ENCODE measurements at regions not wholly inside any gene's neighbourhood (a gene's known extent, or its start where the extent isn't known, plus 50 kb on each side); places are given as distances from the start of the nearest gene placed in this dataset.
"Not testable (repeated sequence)": the region's sequence is repeated elsewhere in the genome, so short reads cannot be mapped to it uniquely, and the experiment has no call there.

DNA sequence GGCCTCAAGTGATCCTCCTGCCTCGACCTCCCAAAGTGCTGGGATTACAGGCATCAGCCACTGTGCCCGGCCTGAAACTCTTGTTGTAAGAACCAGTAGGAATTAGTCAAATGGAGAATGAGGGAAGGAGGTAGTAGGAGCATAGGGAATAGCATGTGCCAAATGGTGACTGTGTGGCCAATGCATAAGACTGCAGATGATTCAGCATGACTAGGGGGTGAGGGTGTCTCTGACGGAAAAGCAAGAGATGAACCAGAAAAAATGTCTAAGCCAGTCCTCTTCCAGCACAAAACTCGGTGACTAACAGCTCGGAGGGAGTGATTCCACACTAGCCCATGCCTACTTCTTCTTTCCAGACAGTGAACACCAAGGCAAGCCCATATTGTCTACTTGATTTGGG, 58.2 kb upstream of the DUSP21 start:
- no peak for DNase-seq (ENCODE audit: low spot score)

DNA sequence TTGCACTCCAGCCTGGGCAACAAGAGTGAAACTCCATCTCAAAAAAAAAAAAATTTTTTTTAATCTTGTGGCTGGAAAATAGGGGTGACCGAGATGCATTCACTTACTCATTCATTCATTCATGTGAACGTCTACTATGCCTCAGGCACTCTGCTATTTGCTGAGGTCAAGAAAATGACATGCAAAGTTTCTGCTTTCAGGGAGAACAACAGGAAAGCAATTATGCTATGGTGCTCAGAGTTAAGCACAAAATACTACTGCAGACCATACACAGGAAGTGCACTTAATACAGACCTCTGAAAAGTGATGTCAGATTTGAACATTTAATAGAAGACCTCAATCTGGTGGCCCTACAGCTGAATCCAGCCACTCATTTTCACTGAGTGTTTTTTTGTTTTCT, 59.6 kb upstream of the DUSP21 start:
- no peak for DNase-seq (ENCODE audit: low spot score)

DNA sequence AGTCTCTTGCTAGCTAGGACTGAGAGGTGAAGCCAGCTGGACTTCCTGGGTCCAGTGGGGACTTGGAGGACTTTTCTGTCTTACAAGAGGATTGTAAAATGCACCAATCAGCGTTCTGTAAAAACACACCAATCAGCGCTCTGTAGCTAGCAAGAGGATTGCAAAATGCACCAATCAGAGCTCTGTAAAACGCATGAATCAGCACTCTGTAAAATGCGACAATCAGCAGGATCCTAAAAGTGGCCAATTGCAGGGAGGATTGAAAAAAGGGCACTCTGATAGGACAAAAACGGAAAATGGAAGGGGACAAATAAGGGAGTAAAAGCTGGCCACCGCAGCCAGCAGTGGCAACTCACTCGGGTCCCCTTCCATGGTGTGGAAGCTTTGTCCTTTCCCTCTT, 65.6 kb upstream of the DUSP21 start:
- DNase-seq (ENCODE audit: low spot score), result no peak

DNA sequence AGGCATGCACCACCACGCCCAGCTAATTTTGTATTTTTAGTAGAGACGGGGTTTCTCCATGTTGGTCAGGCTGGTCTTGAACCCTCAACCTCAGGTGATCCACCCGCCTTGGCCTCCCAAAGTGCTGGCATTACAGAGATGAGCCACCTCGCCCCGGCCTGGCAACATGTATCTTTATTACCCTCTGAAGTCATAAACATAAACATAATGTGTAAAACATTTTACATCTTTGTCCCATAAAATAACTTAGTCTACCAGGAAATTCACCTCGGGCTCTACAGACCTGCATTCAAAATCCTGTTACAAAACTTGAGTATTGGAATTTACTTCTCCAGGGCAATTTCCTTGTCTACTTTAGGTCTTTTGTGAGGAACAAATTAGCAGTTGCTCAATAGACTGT, 68.1 kb upstream of the DUSP21 start:
- no peak for DNase-seq (ENCODE audit: low spot score)

DNA sequence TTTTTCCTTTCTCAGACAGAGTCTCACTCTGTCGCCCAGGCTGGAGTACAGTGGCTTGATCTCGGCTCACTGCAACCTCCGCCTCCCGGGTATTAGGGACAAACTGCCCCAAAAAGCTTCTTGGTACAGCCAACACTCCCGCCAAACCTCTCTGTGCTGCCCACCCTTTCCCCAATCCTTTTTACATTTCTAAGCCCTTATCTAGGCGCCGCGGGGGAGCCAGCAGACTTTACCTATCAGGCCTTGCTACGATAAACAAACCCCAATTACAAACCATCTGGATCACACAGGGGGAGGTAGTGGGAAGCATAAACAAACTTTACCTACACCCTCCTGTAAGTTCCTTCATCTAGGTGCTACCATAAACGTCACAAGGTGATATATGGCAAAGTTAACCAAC, 69.8 kb upstream of the DUSP21 start:
- not testable (repeated sequence) for DNase-seq (ENCODE audit: low spot score)

DNA sequence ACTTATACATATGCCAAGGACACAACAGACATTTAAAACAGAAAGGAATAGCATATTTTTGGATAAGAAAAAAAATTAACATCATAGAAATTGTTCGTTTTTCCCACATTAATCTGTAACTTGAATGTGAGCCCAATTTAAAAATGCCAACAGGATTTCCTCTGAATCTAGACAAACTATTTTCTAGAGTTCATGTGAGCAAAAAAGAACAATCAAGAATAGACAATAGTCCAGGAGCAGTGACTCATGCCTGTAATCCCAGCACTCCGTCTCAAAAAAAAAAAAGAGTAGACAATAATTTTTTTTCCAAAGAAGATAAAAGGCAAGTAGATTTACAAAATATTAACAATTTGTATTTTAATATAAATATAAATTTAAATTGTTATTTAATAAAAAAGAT, 73.7 kb upstream of the DUSP21 start:
- DNase-seq (ENCODE audit: low spot score), result no peak

DNA sequence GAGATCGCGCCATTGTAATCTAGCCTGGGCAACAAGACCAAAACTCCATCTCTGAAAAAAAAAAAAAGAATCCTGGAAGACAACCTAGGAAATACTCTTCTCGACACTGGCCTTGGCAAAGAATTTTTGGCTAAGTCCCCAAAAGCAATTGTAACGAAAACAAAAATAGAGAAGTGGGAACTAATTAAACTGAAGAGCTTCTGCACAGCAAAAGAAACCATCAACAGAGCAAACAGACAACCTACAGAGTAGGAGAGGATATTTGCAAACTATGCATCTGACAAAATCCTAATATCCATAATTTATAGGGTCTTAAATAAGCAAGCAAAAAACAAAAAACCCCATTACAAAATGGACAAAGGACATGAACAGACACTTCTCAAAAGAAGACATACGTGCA, 76.5 kb upstream of the DUSP21 start:
- no peak for DNase-seq (ENCODE audit: low spot score)

DNA sequence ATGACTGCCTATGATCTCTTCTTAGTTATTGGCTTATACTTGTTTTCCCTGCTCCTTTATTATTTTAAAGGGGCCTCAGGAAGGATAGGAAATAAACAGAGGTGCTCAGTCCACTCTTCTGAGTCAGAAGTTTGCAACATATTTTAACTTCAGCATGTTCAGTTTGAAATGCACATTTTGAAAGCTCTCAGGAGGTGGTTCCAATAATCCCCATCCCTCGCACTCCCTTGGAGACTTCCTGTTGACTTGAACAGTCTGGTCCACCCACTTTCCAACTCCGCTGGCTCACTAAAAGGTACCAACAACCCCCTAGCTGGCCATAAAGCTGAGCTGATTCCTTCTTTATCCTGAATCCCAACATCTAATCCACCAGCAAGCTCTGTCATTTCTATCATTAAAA, 78.3 kb upstream of the DUSP21 start:
- no peak for DNase-seq (ENCODE audit: low spot score)

DNA sequence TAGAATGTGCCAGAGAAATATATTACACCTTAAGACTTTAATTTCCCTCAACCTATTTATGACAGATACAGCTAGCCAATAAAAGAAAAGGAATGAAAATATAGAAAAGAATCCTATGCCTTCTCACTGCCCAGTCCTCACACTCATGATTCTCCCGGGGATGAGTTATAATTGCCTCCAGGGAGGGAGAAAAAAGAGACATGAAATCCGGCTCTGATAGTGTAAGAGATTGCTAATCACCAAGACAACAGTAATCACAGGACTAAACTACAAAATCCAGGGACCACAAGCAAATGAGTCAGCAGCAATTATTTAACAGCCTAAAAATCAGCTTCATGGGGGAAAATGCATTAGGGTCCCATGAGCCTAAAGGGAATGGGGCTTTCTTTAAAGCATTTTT, 95.9 kb upstream of the DUSP21 start:
- no peak for DNase-seq (ENCODE audit: low spot score)

DNA sequence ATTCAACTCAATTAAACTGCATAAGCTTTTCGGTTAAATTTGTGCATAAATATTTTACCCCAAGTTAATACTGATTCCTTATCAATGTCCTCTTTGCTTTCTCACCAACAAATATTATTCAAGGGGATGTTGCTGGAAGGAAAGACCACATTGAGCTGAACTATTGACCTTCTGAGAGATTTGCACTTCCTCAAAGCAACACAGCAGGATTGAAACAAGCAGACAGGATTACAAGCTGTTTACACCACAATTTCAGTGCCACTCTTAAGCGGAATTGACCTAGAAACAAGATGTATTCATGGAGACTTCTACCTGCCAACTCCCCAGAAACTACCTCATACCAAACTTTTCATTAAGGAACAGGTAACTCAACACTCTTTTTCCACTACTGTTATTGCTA, 96.5 kb upstream of the DUSP21 start:
- DNase-seq (ENCODE audit: low spot score), result no peak

DNA sequence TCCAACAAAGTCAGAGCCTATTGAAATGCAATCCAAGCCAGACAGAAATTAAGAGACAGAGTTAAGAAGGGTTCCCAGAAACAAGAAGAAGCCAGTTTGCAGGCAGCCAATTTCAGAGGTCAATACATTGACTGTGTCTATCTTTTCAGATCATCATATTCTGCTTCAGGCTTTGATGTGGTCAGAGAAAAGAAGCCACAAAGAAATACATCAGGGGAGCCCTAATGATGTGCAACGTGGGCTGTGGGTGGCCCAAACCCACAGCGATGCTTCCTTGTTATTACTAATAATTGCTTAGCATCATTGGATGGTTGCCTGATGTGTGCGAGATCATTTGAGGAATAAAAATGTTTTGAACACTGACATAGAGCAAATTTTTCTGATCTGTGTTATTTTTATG, 99.0 kb upstream of the DUSP21 start:
- DNase-seq (ENCODE audit: low spot score), result no peak

DNA sequence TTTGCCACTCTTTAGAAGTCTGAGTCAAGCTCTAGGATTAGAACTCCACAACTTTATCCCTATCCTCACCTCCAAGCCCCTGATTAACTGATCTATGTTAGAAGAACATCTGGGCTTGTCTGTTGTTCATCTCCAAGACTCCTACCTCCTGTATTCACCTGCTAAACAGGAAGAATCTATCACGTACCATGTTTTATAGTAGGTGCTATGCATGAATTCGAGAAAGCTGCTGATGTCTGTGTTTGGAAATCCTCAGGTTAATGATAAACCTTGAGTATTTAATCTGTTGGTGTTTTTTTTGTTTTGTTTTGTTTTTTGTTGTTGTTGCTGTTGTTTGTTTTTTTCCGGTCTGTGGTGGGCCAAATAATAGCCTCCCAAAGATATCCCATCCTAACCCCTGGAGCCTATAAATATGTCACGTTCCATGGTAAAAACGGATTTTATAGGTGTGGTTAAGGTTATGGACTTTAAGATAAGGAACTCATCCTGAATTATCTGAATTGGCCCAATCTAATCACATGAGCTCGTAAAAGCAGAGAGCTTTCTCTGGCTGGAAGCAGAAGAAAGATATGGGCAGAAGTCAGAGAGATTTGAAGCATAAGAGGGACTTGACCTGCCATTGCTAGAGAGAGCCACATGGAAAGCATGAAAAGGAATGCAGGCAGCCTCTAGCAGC, 101.2 kb upstream of the DUSP21 start:
- no peak for DNase-seq (ENCODE audit: low spot score)

DNA sequence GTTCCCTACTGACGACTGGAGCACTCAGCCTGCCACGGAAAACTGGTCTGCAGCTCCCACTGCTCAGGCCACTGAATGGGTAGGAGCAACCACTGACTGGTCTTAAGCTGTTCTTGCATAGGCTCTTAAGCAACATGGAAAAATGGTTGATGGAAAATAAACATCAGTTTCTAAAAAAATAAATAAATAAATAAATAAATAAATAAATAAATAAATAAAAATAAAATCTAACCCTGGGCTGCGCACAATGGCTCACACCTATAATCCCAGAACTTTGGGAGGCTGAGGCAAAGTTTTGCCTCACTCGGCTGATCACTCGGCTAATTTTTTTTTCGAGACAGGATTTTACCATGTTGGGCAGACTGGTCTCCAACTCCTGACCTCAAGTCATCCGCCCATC, 102.0 kb upstream of the DUSP21 start:
- not testable (repeated sequence) for DNase-seq (ENCODE audit: low spot score)

DNA sequence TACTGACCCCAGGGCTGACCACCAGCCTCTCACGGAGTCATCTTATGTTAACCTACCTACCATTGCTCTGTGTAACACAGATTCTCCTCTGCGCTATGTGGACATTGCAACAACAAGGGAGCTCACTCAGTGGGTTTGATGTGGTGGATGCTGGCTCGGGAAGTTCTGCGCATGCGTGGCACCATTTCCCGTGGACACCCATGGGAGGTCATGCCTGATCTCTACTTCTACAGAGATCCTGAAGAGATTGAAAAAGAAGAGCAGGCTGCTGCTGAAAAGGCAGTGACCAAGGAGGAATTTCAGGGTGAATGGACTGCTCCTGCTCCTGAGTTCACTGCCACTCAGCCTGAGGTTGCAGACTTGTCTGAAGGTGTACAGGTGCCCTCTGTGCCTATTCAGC, 102.4 kb upstream of the DUSP21 start:
- not testable (repeated sequence) for DNase-seq (ENCODE audit: low spot score)

DNA sequence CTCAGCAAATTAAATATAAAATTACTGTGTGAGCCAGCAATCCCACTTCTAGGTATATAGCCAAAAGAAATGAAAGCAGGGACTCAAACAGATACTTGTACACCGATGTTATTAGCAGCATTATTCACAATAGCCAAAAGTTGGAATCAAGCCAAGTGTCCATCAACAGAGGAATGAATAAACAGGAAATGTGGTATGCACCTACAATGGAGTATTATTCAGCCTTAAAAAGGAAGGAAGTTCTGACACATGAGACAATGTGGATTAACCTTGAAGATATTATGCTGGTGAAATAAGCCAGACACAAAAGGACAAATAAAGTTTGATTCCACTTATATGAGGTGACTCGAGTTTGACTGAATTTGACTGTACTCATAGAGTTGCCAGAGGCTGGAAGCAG, 108.3 kb upstream of the DUSP21 start:
- no peak for DNase-seq (ENCODE audit: low spot score)

DNA sequence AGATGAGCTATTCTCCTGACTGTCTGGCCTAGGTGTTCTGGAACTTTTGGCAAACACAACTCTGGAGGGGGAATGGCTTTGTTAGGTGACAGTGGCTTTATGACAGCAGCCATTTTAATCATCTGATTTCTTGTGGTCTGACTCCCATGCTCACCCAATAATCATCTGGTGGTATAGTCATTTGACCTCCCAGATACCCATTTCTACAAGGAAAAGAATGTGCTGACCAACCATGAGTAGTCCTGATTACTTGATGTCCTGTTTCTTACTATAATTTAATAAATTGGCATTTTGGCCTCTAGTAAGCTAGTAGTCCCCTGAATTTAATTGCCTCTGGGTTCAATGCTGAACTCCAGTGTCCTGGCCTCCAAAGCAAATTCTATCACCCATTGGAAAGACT, 109.9 kb upstream of the DUSP21 start:
- DNase-seq (ENCODE audit: low spot score), result no peak

DNA sequence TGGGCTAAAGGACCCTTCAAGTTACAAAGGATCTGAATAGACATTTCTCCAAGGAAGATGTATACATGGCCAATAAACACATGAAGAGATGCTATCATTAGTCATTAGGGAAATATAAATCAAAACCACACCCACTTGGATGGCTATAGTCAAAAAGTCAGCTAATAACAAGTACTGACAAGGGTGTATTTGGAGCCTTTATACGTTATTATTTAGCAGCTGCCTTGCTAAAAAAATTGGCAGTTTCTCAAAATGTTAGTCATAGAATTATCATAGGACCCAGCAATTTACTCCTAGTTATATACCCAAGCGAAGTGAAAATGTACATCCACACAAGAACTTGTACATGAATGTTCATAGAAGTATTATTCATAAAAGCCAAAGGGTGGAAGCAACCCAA, 112.7 kb upstream of the DUSP21 start:
- no peak for DNase-seq (ENCODE audit: low spot score)

DNA sequence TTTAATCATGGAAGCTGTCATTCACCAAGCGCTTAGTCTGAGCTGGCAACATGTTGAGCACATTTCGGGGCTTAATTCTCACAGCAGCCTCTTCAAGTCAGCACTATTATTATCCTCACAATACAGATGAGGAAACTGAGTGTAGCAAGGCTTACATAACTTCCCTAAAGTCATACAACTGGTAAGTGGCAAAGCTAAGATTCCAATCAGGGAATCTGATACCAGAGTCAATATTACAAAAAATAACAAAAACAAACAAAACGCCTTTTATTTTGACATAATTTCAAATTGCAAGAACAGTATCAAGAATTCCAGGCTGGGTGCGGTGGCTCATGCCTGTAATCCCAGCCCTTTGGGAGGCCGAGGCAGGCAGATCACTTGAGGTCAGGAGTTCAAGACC, 120.4 kb upstream of the DUSP21 start:
- no peak for DNase-seq (ENCODE audit: low spot score)

DNA sequence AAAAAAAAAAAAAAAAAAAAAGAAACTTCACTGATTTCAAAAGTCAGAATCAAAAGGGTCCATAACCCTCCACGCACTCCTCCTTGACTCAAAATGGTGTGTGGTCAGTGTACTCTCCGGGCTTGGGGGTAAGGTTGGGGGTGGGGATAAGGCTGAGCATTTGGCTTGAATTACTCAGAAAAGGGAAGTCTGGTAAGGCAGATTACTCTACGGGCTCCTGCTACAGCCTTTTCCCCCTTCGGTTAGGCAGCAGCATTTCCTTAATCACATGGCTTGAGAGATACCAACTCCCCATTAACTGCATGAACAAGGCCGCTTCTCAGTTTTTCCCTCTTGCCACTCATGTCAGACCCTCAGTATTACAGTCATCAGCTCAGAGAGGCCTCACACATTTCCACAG, 135.4 kb upstream of the DUSP21 start:
- DNase-seq (ENCODE audit: low spot score), result no peak

DNA sequence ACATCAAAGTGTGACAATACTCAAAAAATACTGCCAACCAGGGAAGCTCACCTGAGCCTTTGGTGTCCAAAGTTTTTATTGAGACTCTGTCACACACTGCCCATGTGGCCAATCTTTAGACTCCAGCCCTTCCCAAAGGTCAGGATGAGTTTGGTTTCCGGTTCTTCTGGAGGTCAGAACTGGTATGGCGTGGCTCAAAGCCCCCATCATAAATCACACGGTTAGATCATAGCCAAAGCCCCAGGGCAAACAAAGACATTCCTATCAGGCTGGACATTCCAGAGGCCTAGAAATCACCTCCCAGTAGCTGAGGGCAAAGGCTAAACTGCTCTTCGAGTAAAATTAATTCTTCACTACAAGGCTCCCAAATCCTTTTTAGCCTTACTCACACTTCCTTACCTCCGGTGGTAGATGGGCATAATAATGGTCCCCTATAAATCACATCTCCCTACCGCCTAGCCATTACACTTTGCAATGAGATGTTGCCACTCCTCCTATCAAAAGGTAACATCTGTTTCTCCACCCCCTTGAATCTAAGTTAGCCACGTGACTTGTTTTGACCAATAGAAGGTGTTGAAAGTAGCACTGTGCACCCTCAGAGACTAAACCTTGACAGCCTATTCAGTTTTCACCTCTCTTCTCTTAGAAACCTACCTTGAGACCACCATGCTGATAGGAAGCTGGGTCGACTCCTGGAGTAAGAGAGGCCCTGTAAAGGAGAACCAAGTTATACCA, 137.8 kb upstream of the DUSP21 start:
- no peak for DNase-seq (ENCODE audit: low spot score)

DNA sequence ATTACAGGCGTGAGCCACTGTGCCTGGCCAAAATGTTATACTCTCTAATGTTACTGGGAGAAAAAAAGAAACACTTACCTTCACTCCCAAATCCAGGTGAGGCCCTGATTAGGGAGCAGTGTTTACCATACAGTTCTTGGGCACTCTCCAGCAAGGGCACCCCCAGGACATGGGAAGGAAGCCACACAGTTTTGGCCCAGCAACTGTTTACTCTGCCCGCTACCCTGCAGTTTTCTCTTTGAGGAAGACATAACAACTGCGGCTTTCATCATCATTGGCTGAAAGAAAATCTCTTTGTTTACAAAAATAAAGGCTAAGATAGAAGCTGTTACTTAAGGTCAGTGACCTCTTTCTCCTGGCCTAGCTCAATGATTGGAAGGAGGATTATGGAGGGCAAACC, 145.5 kb upstream of the DUSP21 start:
- DNase-seq (ENCODE audit: low spot score), result no peak

DNA sequence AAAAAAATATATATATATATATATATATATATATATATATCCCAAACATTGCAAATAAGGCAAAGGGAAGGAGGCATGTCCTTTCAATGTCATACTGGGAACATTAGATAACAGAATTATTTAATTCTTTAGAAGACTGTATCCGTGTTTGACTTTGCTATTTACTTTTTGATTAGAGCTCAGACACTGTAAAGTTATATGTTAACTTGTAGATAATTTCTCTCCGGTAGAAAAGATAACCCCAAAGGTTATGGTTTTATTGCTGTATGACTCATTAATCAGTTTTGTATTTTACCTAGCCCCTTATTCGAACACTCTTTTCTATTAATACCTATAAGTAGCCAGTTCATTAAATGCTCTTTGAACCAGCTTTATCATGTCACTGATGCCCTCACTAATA, 150.6 kb upstream of the DUSP21 start:
- DNase-seq (ENCODE audit: low spot score), result no peak

DNA sequence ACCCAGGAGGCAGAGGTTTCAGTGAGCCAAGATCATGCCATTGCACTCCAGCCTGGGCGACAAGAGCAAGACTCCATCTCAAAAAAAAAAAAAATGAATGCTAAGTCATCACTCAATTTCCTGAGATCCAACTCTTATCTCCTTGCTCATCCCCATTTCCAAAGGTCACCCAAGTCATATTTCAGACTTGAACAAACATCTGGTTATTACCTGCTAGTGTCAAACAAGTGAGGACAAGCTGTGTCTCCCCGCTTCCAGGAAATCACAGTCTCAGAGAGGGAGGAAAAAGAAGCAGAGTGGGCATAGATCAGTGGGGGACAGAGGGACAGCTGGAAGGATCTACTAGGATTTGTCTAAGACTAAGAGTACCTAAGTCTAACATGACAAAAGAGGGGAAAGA, 147.5 kb upstream of the FUNDC1 start:
- DNase-seq (ENCODE audit: low spot score), result no peak

DNA sequence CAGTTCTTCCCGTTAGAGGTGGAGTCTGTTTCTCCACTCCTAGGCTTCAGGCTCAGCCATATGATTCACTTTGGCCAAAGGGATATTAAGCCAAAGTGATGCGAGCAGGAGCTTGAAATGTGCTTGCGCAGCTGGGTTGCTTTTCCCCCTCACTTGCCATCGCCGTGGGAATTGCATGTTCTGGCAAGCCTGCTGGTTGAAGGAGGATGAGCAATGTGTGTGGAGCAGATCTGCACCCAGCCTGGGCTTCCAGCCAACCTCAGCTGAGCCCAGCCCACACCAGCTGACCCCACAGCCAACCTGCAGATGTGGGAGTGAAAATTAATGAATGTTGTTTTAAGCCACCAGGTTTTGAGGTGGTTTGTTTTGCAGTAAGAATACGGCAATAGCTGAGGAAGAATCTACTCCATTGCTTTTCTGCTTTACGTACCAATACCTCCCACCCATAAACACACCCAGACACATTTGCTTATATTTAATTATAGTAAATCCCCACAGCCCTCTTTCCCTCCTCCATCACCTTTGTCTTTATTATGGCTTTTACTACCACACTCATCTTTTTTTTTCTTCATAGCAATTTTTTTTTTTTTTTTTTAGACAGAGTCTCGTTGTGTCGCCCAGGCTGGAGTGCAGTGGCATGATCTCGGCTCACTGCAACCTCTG, 132.8 kb upstream of the FUNDC1 start:
- DNase-seq (ENCODE audit: low spot score), result peak; percentile 34

Data from cerebellar cortex (tissue), 1 donor.